ENCODE measurements at regions not wholly inside any gene's neighbourhood (a gene's known extent, or its start where the extent isn't known, plus 50 kb on each side); places are given as distances from the start of the nearest gene placed in this dataset.

DNA sequence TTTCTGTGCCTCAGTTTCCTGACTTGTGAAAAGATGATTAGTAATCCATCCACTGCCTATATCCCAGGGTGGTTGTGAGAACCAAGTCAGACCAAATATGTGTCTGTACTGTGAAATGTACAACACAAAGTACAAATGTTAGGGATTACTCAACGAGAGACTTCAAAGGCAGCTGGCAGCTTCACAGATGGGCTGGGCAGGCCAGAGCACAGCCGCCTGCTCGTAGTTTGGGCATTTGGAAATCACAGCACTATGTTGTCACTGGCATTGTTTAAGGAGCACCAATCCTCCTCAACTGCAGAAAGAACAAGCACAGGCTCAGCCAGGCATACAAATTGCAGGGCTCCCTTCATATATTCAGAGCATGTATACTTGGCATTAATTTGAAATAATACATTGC is 64.5 kb upstream of the C10orf90 start:
- H2BK120ac ChIP-seq (ENCODE audit: low read depth, low read length) = no peak overlapping the region

DNA sequence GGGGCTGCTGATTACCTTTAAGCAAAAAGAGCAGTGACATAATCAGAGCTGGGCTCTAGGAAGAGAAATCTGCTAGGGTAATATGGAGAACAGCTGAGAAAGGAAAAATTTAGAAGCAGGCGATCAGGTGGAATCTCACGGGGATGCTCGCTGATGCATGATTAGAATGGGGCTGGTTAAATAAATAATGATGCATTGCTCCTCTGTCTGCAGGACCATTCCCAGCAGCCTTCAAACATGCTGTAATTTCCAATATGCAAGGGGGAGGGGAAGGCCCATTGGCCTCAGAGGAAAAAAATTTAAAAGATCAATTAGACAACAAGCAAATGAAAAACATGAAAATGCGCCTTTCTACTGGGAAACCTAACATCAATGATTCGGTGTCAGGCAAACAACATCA is 65.6 kb upstream of the C10orf90 start:
- H3K9me3 ChIP-seq (replicated peaks in 1 of 2; ENCODE audit: control insufficient read depth in 2 of 2, insufficient read depth in 1 of 2, low read depth in 1 of 2, low read length in 2 of 2) = no peaks in the 10 kb centered on the region
- no peak overlapping the region for H3K18ac ChIP-seq (ENCODE audit: low read length)
- no peak overlapping the region for H4K91ac ChIP-seq (ENCODE audit: low read depth, low read length, poor library complexity)
- H3K14ac ChIP-seq (ENCODE audit: low read length) = no peak overlapping the region
- no peak overlapping the region for H2AFZ ChIP-seq (ENCODE audit: low read length)
- no peak overlapping the region for H3K4ac ChIP-seq (ENCODE audit: low read length)
- no peak overlapping the region for H3K4me3 ChIP-seq (ENCODE audit: low read length in 2 of 2)
- no peak for DNase-seq (ENCODE audit: low spot score)
- no peaks in the 10 kb centered on the region for H3K79me1 ChIP-seq (ENCODE audit: low read depth, low read length)
- no peaks in the 10 kb centered on the region for H3K27me3 ChIP-seq (ENCODE audit: control insufficient read depth in 3 of 3, insufficient read depth in 3 of 3, low read depth in 1 of 3, low read length in 3 of 3)
- no peak overlapping the region for H2AK5ac ChIP-seq (ENCODE audit: low read depth, low read length)
- H4K8ac ChIP-seq (ENCODE audit: low read depth, low read length) = no peak overlapping the region
- no peaks in the 10 kb centered on the region for H3K4me1 ChIP-seq (ENCODE audit: control insufficient read depth in 2 of 2, insufficient read depth in 1 of 2, low read depth in 1 of 2, low read length in 2 of 2)
- no peak overlapping the region for H2BK15ac ChIP-seq (ENCODE audit: low read length)
- no peak overlapping the region for H3K9ac ChIP-seq (ENCODE audit: low read depth, low read length, poor library complexity)
- no peaks in the 10 kb centered on the region for H3K36me3 ChIP-seq (replicated peaks in 1 of 2; ENCODE audit: control insufficient read depth in 2 of 2, insufficient read depth in 2 of 2, low read length in 2 of 2)
- H3K23ac ChIP-seq (ENCODE audit: low read depth, low read length, poor library complexity) = no peak overlapping the region
- H2BK12ac ChIP-seq (ENCODE audit: low read length) = no peak overlapping the region
- H3K4me2 ChIP-seq (ENCODE audit: insufficient read depth, low read length, poor library complexity, severe bottlenecking) = no peak overlapping the region
- no peak overlapping the region for H2BK120ac ChIP-seq (ENCODE audit: low read depth, low read length)
- H3K27ac ChIP-seq (replicated peaks; ENCODE audit: low read length) = no peak overlapping the region
- no peak overlapping the region for H2BK5ac ChIP-seq (ENCODE audit: low read length)
- WGBS, 2 donors (ENCODE audit: extremely low coverage in 2 of 2, insufficient read length in 2 of 2, insufficient replicate concordance in 1 of 2) = no CpG with 5 or more reads among the region's 5 CpGs

More for the DNA sequence above, 64.5 kb upstream of the C10orf90 start:
- H2BK15ac ChIP-seq (ENCODE audit: low read length) = no peak overlapping the region
- H3K4ac ChIP-seq (ENCODE audit: low read length) = no peak overlapping the region
- no peak for DNase-seq (ENCODE audit: low spot score)
- H3K4me3 ChIP-seq (ENCODE audit: low read length in 2 of 2) = no peak overlapping the region
- WGBS, 2 donors (ENCODE audit: extremely low coverage in 2 of 2, insufficient read length in 2 of 2, insufficient replicate concordance in 1 of 2) = no CpG with 5 or more reads among the region's 3 CpGs
- no peaks in the 10 kb centered on the region for H3K36me3 ChIP-seq (replicated peaks in 1 of 2; ENCODE audit: control insufficient read depth in 2 of 2, insufficient read depth in 2 of 2, low read length in 2 of 2)
- no peak overlapping the region for H3K9ac ChIP-seq (ENCODE audit: low read depth, low read length, poor library complexity)
- H3K27ac ChIP-seq (replicated peaks; ENCODE audit: low read length) = no peak overlapping the region
- H3K4me1 ChIP-seq (ENCODE audit: control insufficient read depth in 2 of 2, insufficient read depth in 1 of 2, low read depth in 1 of 2, low read length in 2 of 2) = no peaks in the 10 kb centered on the region
- no peak overlapping the region for H2AFZ ChIP-seq (ENCODE audit: low read length)
- no peaks in the 10 kb centered on the region for H3K79me1 ChIP-seq (ENCODE audit: low read depth, low read length)
- H3K18ac ChIP-seq (ENCODE audit: low read length) = no peak overlapping the region
- H3K14ac ChIP-seq (ENCODE audit: low read length) = no peak overlapping the region
- no peak overlapping the region for H2BK5ac ChIP-seq (ENCODE audit: low read length)
- no peak overlapping the region for H4K8ac ChIP-seq (ENCODE audit: low read depth, low read length)
- H3K23ac ChIP-seq (ENCODE audit: low read depth, low read length, poor library complexity) = no peak overlapping the region
- H2AK5ac ChIP-seq (ENCODE audit: low read depth, low read length) = no peak overlapping the region
- H3K4me2 ChIP-seq (ENCODE audit: insufficient read depth, low read length, poor library complexity, severe bottlenecking) = no peak overlapping the region
- H3K9me3 ChIP-seq (replicated peaks in 1 of 2; ENCODE audit: control insufficient read depth in 2 of 2, insufficient read depth in 1 of 2, low read depth in 1 of 2, low read length in 2 of 2) = no peaks in the 10 kb centered on the region
- no peak overlapping the region for H2BK12ac ChIP-seq (ENCODE audit: low read length)
- H3K27me3 ChIP-seq (ENCODE audit: control insufficient read depth in 3 of 3, insufficient read depth in 3 of 3, low read depth in 1 of 3, low read length in 3 of 3) = no peaks in the 10 kb centered on the region
- H4K91ac ChIP-seq (ENCODE audit: low read depth, low read length, poor library complexity) = no peak overlapping the region

DNA sequence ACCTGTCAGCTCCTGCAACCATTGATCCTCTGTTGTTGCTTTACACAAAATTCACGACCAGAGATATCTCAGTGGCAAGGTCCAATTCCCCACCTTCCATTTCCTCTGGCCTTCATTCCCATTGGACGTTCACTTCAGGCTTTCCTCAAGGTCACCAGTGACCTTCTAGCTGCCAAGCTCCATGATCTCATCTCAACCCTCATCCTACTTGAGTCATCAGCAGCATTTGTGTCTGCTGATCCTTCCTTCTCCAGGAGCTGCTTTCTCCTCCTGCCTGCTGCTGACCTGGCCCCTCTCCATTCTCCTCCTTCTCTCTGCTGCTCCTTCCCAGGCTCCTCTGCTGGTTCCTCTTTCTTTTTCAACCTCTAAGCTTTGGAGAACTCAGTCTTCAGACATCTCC is 66.2 kb upstream of the C10orf90 start:
- Histone ChIP-seq H3K79me1 (ENCODE audit: low read depth, low read length) (no peaks in the 10 kb centered on the region), H3K4me3 (ENCODE audit: low read length in 2 of 2) (no peak overlapping the region), H2AFZ (ENCODE audit: low read length) (no peak overlapping the region), H2BK5ac (ENCODE audit: low read length) (no peak overlapping the region), H3K4me2 (ENCODE audit: insufficient read depth, low read length, poor library complexity, severe bottlenecking) (no peak overlapping the region), H2AK5ac (ENCODE audit: low read depth, low read length) (no peak overlapping the region), H3K23ac (ENCODE audit: low read depth, low read length, poor library complexity) (no peak overlapping the region), H2BK12ac (ENCODE audit: low read length) (no peak overlapping the region), H3K14ac (ENCODE audit: low read length) (no peak overlapping the region), H3K9ac (ENCODE audit: low read depth, low read length, poor library complexity) (no peak overlapping the region), H3K4me1 (ENCODE audit: control insufficient read depth in 2 of 2, insufficient read depth in 1 of 2, low read depth in 1 of 2, low read length in 2 of 2) (no peaks in the 10 kb centered on the region), H4K8ac (ENCODE audit: low read depth, low read length) (no peak overlapping the region), H3K27ac (replicated peaks; ENCODE audit: low read length) (no peak overlapping the region), H3K4ac (ENCODE audit: low read length) (no peak overlapping the region), H3K36me3 (replicated peaks in 1 of 2; ENCODE audit: control insufficient read depth in 2 of 2, insufficient read depth in 2 of 2, low read length in 2 of 2) (no peaks in the 10 kb centered on the region), H4K91ac (ENCODE audit: low read depth, low read length, poor library complexity) (no peak overlapping the region), H3K27me3 (ENCODE audit: control insufficient read depth in 3 of 3, insufficient read depth in 3 of 3, low read depth in 1 of 3, low read length in 3 of 3) (no peaks in the 10 kb centered on the region), H3K18ac (ENCODE audit: low read length) (no peak overlapping the region), H2BK15ac (ENCODE audit: low read length) (no peak overlapping the region), H2BK120ac (ENCODE audit: low read depth, low read length) (no peak overlapping the region), H3K9me3 (replicated peaks in 1 of 2; ENCODE audit: control insufficient read depth in 2 of 2, insufficient read depth in 1 of 2, low read depth in 1 of 2, low read length in 2 of 2) (no peaks in the 10 kb centered on the region)
- no peak for DNase-seq (ENCODE audit: low spot score)
- no CpG with 5 or more reads among the region's 2 CpGs for WGBS, 2 donors (ENCODE audit: extremely low coverage in 2 of 2, insufficient read length in 2 of 2, insufficient replicate concordance in 1 of 2)

DNA sequence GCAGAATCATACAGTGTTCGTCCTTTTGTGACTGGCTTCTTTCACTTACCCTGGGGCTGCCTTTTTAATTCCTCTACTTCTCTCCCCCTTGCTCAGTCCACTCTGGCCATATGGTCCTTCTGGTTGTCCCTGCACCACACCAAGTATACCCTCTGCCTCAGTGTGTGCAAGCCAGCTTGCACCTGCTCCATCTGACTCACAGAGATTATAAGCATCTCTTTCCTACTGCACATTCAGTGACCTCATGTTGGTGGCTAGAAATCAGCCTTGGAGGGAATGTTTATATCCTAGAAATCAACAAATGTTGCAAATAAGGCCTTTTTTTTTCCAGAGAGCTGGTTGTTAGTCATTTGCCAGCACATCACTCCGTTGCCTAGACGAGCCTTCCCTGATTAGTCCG is 67.5 kb upstream of the C10orf90 start:
- no peaks in the 10 kb centered on the region for H3K9me3 ChIP-seq (replicated peaks in 1 of 2; ENCODE audit: control insufficient read depth in 2 of 2, insufficient read depth in 1 of 2, low read depth in 1 of 2, low read length in 2 of 2)
- DNase-seq (ENCODE audit: low spot score) = no peak
- no peak overlapping the region for H2AK5ac ChIP-seq (ENCODE audit: low read depth, low read length)
- H3K79me1 ChIP-seq (ENCODE audit: low read depth, low read length) = no peaks in the 10 kb centered on the region
- H3K4me3 ChIP-seq (ENCODE audit: low read length in 2 of 2) = no peak overlapping the region
- H3K9ac ChIP-seq (ENCODE audit: low read depth, low read length, poor library complexity) = no peak overlapping the region
- no peak overlapping the region for H2BK120ac ChIP-seq (ENCODE audit: low read depth, low read length)
- no peak overlapping the region for H2BK15ac ChIP-seq (ENCODE audit: low read length)
- H4K91ac ChIP-seq (ENCODE audit: low read depth, low read length, poor library complexity) = no peak overlapping the region
- H3K4me2 ChIP-seq (ENCODE audit: insufficient read depth, low read length, poor library complexity, severe bottlenecking) = no peak overlapping the region
- no peak overlapping the region for H3K23ac ChIP-seq (ENCODE audit: low read depth, low read length, poor library complexity)
- H2BK12ac ChIP-seq (ENCODE audit: low read length) = no peak overlapping the region
- no peaks in the 10 kb centered on the region for H3K36me3 ChIP-seq (replicated peaks in 1 of 2; ENCODE audit: control insufficient read depth in 2 of 2, insufficient read depth in 2 of 2, low read length in 2 of 2)
- H4K8ac ChIP-seq (ENCODE audit: low read depth, low read length) = no peak overlapping the region
- H2AFZ ChIP-seq (ENCODE audit: low read length) = no peak overlapping the region
- H3K18ac ChIP-seq (ENCODE audit: low read length) = no peak overlapping the region
- H2BK5ac ChIP-seq (ENCODE audit: low read length) = no peak overlapping the region
- no peaks in the 10 kb centered on the region for H3K27me3 ChIP-seq (ENCODE audit: control insufficient read depth in 3 of 3, insufficient read depth in 3 of 3, low read depth in 1 of 3, low read length in 3 of 3)
- H3K4ac ChIP-seq (ENCODE audit: low read length) = no peak overlapping the region
- H3K4me1 ChIP-seq (ENCODE audit: control insufficient read depth in 2 of 2, insufficient read depth in 1 of 2, low read depth in 1 of 2, low read length in 2 of 2) = no peaks in the 10 kb centered on the region
- no CpG with 5 or more reads among the region's 4 CpGs for WGBS, 2 donors (ENCODE audit: extremely low coverage in 2 of 2, insufficient read length in 2 of 2, insufficient replicate concordance in 1 of 2)
- H3K27ac ChIP-seq (replicated peaks; ENCODE audit: low read length) = no peak overlapping the region
- no peak overlapping the region for H3K14ac ChIP-seq (ENCODE audit: low read length)

Measured in neuronal stem cell (in vitro differentiated cells).